GM21737 (cell line): ENCODE measurements at regions not wholly inside any gene's neighbourhood (a gene's known extent, or its start where the extent isn't known, plus 50 kb on each side); places are given as distances from the start of the nearest gene placed in this dataset.

Experiments used
- ATAC-seq: cut with Tn5 transposase; IDR thresholded peaks from one replicate; pipeline ENCODE4 v1.9.1; 2021; ENCODE audit warnings: mild to moderate bottlenecking, moderate library complexity; ENCODE audit not compliant: unreplicated experiment

- ATAC-seq, result no peak
Observed at GRCh38 chr9:90309809-90310520, 332.7 kb downstream of the DIRAS2 start.

GRCh38 chr9:90310521-90310876, 332.1 kb downstream of the DIRAS2 start:
- ATAC-seq, result no peak

GRCh38 chr9:90311811-90312210, 330.8 kb downstream of the DIRAS2 start:
- no peak for ATAC-seq

GRCh38 chr9:90322296-90322695, 320.3 kb downstream of the DIRAS2 start:
- ATAC-seq, result no peak

- no peak for ATAC-seq
Observed at GRCh38 chr9:90325913-90326653, 316.5 kb downstream of the DIRAS2 start.

GRCh38 chr9:90330231-90330630, 312.4 kb downstream of the DIRAS2 start:
- no peak for ATAC-seq

GRCh38 chr9:90331826-90332575, 310.6 kb downstream of the DIRAS2 start:
- no peak for ATAC-seq

GRCh38 chr9:90333226-90333625, 309.4 kb downstream of the DIRAS2 start:
- ATAC-seq, result no peak

GRCh38 chr9:90340421-90340820, 302.2 kb downstream of the DIRAS2 start:
- no peak for ATAC-seq

GRCh38 chr9:90342607-90343006, 300.0 kb downstream of the DIRAS2 start:
- no peak for ATAC-seq

- ATAC-seq, result no peak
Observed at GRCh38 chr9:90343366-90343765, 299.3 kb downstream of the DIRAS2 start.

GRCh38 chr9:90343991-90344390, 298.6 kb downstream of the DIRAS2 start:
- ATAC-seq, result no peak

- ATAC-seq, result no peak
Observed at GRCh38 chr9:90365666-90366065, 277.0 kb downstream of the DIRAS2 start.

- no peak for ATAC-seq
Observed at GRCh38 chr9:90368241-90368640, 274.4 kb downstream of the DIRAS2 start.

GRCh38 chr9:90368928-90369327, 273.7 kb downstream of the DIRAS2 start:
- no peak for ATAC-seq

GRCh38 chr9:90379771-90380170, 262.9 kb downstream of the DIRAS2 start:
- ATAC-seq, result no peak

- ATAC-seq, result no peak
Observed at GRCh38 chr9:90385146-90385545, 257.5 kb downstream of the DIRAS2 start.

GRCh38 chr9:90393365-90394152, 249.1 kb downstream of the DIRAS2 start:
- ATAC-seq, result no peak

GRCh38 chr9:90394871-90395270, 247.8 kb downstream of the DIRAS2 start:
- no peak for ATAC-seq

- no peak for ATAC-seq
Observed at GRCh38 chr9:90400091-90400490, 242.5 kb downstream of the DIRAS2 start.

GRCh38 chr9:90408659-90409058, 234.0 kb downstream of the DIRAS2 start:
- no peak for ATAC-seq
